ENCODE measurements at regions not wholly inside any gene's neighbourhood (a gene's known extent, or its start where the extent isn't known, plus 50 kb on each side); places are given as distances from the start of the nearest gene placed in this dataset.

GRCh38 chr6:142621822-142622221 lies 320.0 kb downstream of the ADGRG6 start:
- TF ChIP-seq CTCF (conservative IDR thresholded peaks at IDR 0.05) (no peak), EZH2 (IDR thresholded peaks at IDR 0.05; ENCODE audit: low read depth) (no peak)

All from PC-9 (cell line).